Astrocyte (in vitro differentiated cells and primary cell): ENCODE measurements at regions not wholly inside any gene's neighbourhood (a gene's known extent, or its start where the extent isn't known, plus 50 kb on each side); places are given as distances from the start of the nearest gene placed in this dataset.
A peak's percentile ranks its signal among the peaks of the same experiment; 100 is the strongest.

Experiments
- DNase-seq: peaks from one replicate; pipeline ENCODE4 v3.0.0-alpha.2; 2010; ENCODE audit warnings: low read depth
- FAIRE-seq: peaks from 2 replicates; lab custom pipeline; 2011; peaks lifted over from hg19 to GRCh38; lab: Jason Lieb, UNC
- H2AFZ ChIP-seq: 2 replicates; pipeline ENCODE4 v1.6.0; 2012; ENCODE audit warnings: low read depth, low read length, inconsistent platforms
- H3K27ac ChIP-seq: 2 replicates; pipeline ENCODE4 v1.5.1; 2011; ENCODE audit warnings: low read depth, low read length, inconsistent platforms
- H3K27me3 ChIP-seq: 2 replicates; pipeline ENCODE4 v1.6.0; 2011; ENCODE audit warnings: low read length, inconsistent platforms; ENCODE audit not compliant: insufficient read depth
- H3K36me3 ChIP-seq: 2 replicates; pipeline ENCODE4 v1.5.1; 2011; ENCODE audit warnings: low read length, inconsistent platforms; ENCODE audit not compliant: insufficient read depth
- H3K4me1 ChIP-seq: 2 replicates; pipeline ENCODE4 v1.5.1; 2011; ENCODE audit warnings: low read length, inconsistent platforms; ENCODE audit not compliant: insufficient read depth
- H3K4me2 ChIP-seq: 2 replicates; pipeline ENCODE4 v1.6.0; 2012; ENCODE audit warnings: low read length, inconsistent platforms
- H3K4me3 ChIP-seq: 2 replicates; pipeline ENCODE4 v1.5.1; 2011; ENCODE audit warnings: low read depth, mild to moderate bottlenecking, low read length, inconsistent platforms; ENCODE audit not compliant: insufficient read depth
- H3K79me2 ChIP-seq: 2 replicates; pipeline ENCODE4 v1.6.0; 2012; ENCODE audit warnings: mild to moderate bottlenecking, low read length, inconsistent platforms; ENCODE audit not compliant: insufficient read depth
- H3K9ac ChIP-seq: 2 replicates; pipeline ENCODE4 v1.6.0; 2012; ENCODE audit warnings: mild to moderate bottlenecking, low read length, inconsistent platforms
- H3K9me3 ChIP-seq: 2 replicates; pipeline ENCODE4 v1.5.1; 2012; ENCODE audit warnings: low read depth, mild to moderate bottlenecking, low read length, inconsistent platforms; ENCODE audit not compliant: insufficient read depth
- H4K20me1 ChIP-seq: 2 replicates; pipeline ENCODE4 v1.6.0; 2012; ENCODE audit warnings: low read length, inconsistent platforms; ENCODE audit not compliant: insufficient read depth
- H3K27ac Mint-ChIP-seq: one replicate; pipeline ENCODE4 v1.8.0; 2021; ENCODE audit warnings: mild to moderate bottlenecking, mixed read lengths; ENCODE audit not compliant: unreplicated experiment
- H3K27me3 Mint-ChIP-seq: one replicate; pipeline ENCODE4 v1.8.0; 2021; ENCODE audit warnings: low read depth, mixed read lengths; ENCODE audit not compliant: unreplicated experiment
- H3K36me3 Mint-ChIP-seq: one replicate; pipeline ENCODE4 v1.8.0; 2021; ENCODE audit warnings: low read depth, mixed read lengths; ENCODE audit not compliant: unreplicated experiment
- H3K4me1 Mint-ChIP-seq: one replicate; pipeline ENCODE4 v1.8.0; 2021; ENCODE audit warnings: low read depth, mixed read lengths; ENCODE audit not compliant: unreplicated experiment
- H3K4me3 Mint-ChIP-seq: one replicate; pipeline ENCODE4 v1.8.0; 2021; ENCODE audit warnings: mild to moderate bottlenecking, moderate library complexity, mixed read lengths; ENCODE audit not compliant: unreplicated experiment
- H3K9me3 Mint-ChIP-seq: one replicate; pipeline ENCODE4 v1.8.0; 2021; ENCODE audit warnings: mild to moderate bottlenecking, mixed read lengths; ENCODE audit not compliant: unreplicated experiment
- EZH2 ChIP-seq: IDR thresholded peaks from 2 replicates; pipeline ENCODE4 v1.6.1; 2012; ENCODE audit warnings: mild to moderate bottlenecking, low read length, inconsistent platforms; ENCODE audit not compliant: insufficient read depth
- TF ChIP-seq, protein P1 (sequence below): IDR thresholded peaks from 2 replicates; pipeline ENCODE4 v1.5.1; 2011; ENCODE audit warnings: low read depth, mild to moderate bottlenecking, inconsistent platforms, low read length, moderate library complexity; ENCODE audit not compliant: insufficient read depth

- Histone ChIP-seq H3K4me1 (no peaks in the 10 kb centered on the region), H3K36me3 (no peaks in the 10 kb centered on the region), H3K4me2 (no peak overlapping the region), H3K27ac (no peak overlapping the region), H3K79me2 (no peaks in the 10 kb centered on the region), H3K4me3 (no peak overlapping the region), H2AFZ (no peak overlapping the region), H4K20me1 (no peaks in the 10 kb centered on the region), H3K9ac (no peak overlapping the region), H3K27me3 (no peaks in the 10 kb centered on the region), H3K9me3 (no peaks in the 10 kb centered on the region)
- Mint-ChIP-seq H3K27me3 (no peaks in the 10 kb centered on the region), H3K27ac (no peak overlapping the region), H3K36me3 (no peaks in the 10 kb centered on the region), H3K4me1 (no peaks in the 10 kb centered on the region), H3K4me3 (no peak overlapping the region), H3K9me3 (peaks cover 3% of the 10 kb centered on the region)
- DNase-seq = no peak
- no peak for TF ChIP-seq EZH2
- TF ChIP-seq, protein P1, sequence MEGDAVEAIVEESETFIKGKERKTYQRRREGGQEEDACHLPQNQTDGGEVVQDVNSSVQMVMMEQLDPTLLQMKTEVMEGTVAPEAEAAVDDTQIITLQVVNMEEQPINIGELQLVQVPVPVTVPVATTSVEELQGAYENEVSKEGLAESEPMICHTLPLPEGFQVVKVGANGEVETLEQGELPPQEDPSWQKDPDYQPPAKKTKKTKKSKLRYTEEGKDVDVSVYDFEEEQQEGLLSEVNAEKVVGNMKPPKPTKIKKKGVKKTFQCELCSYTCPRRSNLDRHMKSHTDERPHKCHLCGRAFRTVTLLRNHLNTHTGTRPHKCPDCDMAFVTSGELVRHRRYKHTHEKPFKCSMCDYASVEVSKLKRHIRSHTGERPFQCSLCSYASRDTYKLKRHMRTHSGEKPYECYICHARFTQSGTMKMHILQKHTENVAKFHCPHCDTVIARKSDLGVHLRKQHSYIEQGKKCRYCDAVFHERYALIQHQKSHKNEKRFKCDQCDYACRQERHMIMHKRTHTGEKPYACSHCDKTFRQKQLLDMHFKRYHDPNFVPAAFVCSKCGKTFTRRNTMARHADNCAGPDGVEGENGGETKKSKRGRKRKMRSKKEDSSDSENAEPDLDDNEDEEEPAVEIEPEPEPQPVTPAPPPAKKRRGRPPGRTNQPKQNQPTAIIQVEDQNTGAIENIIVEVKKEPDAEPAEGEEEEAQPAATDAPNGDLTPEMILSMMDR = no peak
- FAIRE-seq = no peak
These were observed 408.7 kb downstream of the MMUT start for GRCh38 chr6:49054311-49054710.

DNA sequence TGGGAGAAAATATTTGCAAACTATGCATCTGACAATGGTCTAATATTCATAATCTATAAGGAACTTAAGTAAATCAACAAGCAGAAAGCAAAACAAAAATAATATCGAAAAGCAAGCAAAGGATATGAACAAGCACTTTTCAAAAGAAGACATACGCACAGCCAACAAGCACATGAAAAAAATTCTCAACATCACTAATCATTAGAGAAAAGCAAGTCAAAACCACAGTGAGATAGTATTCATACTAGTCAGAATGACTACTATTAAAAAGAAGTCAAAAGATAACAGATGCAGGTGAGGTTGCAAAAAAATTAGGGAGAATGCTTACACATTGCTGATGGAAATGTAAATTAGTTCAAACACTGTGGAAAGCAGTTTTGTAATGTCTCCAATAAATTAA is 410.2 kb downstream of the MMUT start:
- no peak overlapping the region for H3K4me2 ChIP-seq
- Mint-ChIP-seq H3K27me3 (no peaks in the 10 kb centered on the region), H3K9me3 (peaks cover 3% of the 10 kb centered on the region), H3K27ac (no peak overlapping the region), H3K4me1 (no peaks in the 10 kb centered on the region), H3K4me3 (no peak overlapping the region), H3K36me3 (no peaks in the 10 kb centered on the region)
- no peak overlapping the region for H3K4me3 ChIP-seq
- H3K79me2 ChIP-seq = no peaks in the 10 kb centered on the region
- peak; percentile 33 for DNase-seq
- no peak overlapping the region for H3K9ac ChIP-seq
- H2AFZ ChIP-seq = no peak overlapping the region
- H3K9me3 ChIP-seq = no peaks in the 10 kb centered on the region
- H3K36me3 ChIP-seq = no peaks in the 10 kb centered on the region
- no peaks in the 10 kb centered on the region for H3K27me3 ChIP-seq
- no peaks in the 10 kb centered on the region for H3K4me1 ChIP-seq
- no peak for FAIRE-seq
- H3K27ac ChIP-seq = no peak overlapping the region
- TF ChIP-seq EZH2 = no peak
- TF ChIP-seq, protein P1 = no peak
- H4K20me1 ChIP-seq = no peaks in the 10 kb centered on the region

- H3K4me3 Mint-ChIP-seq = no peak overlapping the region
- DNase-seq = no peak
- H3K4me2 ChIP-seq = no peak overlapping the region
- H3K4me3 ChIP-seq = no peak overlapping the region
- H4K20me1 ChIP-seq = no peaks in the 10 kb centered on the region
- no peaks in the 10 kb centered on the region for H3K27me3 Mint-ChIP-seq
- H3K9me3 ChIP-seq = no peaks in the 10 kb centered on the region
- H3K27me3 ChIP-seq = no peaks in the 10 kb centered on the region
- no peak overlapping the region for H3K27ac ChIP-seq
- no peaks in the 10 kb centered on the region for H3K79me2 ChIP-seq
- H3K27ac Mint-ChIP-seq = no peak overlapping the region
- H2AFZ ChIP-seq = no peak overlapping the region
- H3K4me1 Mint-ChIP-seq = no peaks in the 10 kb centered on the region
- no peaks in the 10 kb centered on the region for H3K9me3 Mint-ChIP-seq
- no peaks in the 10 kb centered on the region for H3K36me3 Mint-ChIP-seq
- TF ChIP-seq, protein P1 = no peak
- no peak for TF ChIP-seq EZH2
- H3K9ac ChIP-seq = no peak overlapping the region
- no peak for FAIRE-seq
- H3K4me1 ChIP-seq = no peaks in the 10 kb centered on the region
- no peaks in the 10 kb centered on the region for H3K36me3 ChIP-seq
These were observed 411.8 kb downstream of the MMUT start for GRCh38 chr6:49051281-49051680.
